ENCODE measurements at regions not wholly inside any gene's neighbourhood (a gene's known extent, or its start where the extent isn't known, plus 50 kb on each side); places are given as distances from the start of the nearest gene placed in this dataset.

- no peak overlapping the region for H3K4me3 ChIP-seq (replicated peaks in 1 of 3; ENCODE audit: insufficient read depth in 1 of 3, low read depth in 2 of 3, low read length in 3 of 3)
- H3K4me1 ChIP-seq (ENCODE audit: insufficient read depth, low read length), result no peaks in the 10 kb centered on the region
- intact Hi-C loops (cut with micrococcal nuclease; ENCODE audit: unreplicated experiment), result no loop called here
- DNase-seq (ENCODE audit: low spot score), result no peak
- ChIA-PET CTCF (ENCODE audit: low intra/inter-chr PET ratio, low total read pairs) (no interaction called here), POLR2A (no interaction called here)
- no peaks in the 10 kb centered on the region for H4K20me1 ChIP-seq (ENCODE audit: insufficient read depth, low read length)
- H3K4me2 ChIP-seq (ENCODE audit: low read depth, low read length), result no peak overlapping the region
- H3K27ac ChIP-seq (ENCODE audit: extremely low read length, insufficient read depth, low read length), result no peak overlapping the region
- in situ Hi-C loops (cut with HindIII; ENCODE audit: extremely low pct_ligation_motif_present, low pct_unique_long_range_greater_than_20kb), result no loop called here
- H3K36me3 ChIP-seq (replicated peaks in 1 of 2; ENCODE audit: control insufficient read depth in 1 of 2, insufficient read depth in 2 of 2, low read length in 2 of 2), result no peaks in the 10 kb centered on the region
- TF ChIP-seq ZNF773 (CRISPR knock-in tag; IDR thresholded peaks at IDR 0.05; ENCODE audit: borderline replicate concordance), result no peak
- no peak for TF ChIP-seq ZNF33A (CRISPR knock-in tag; IDR thresholded peaks at IDR 0.05; ENCODE audit: borderline replicate concordance)
- H2AFZ ChIP-seq (ENCODE audit: low read length), result no peak overlapping the region
- WGBS (ENCODE audit: low lambda C conversion rate), result 15% methylated on average over 5 of the region's 11 CpGs
- H3K27me3 ChIP-seq (ENCODE audit: control insufficient read depth in 1 of 2, insufficient read depth in 2 of 2, low read length in 2 of 2), result peaks cover 2 to 56% of the 10 kb centered on the region in 2 experiments; a peak in 2 of 5 replicates
- H3K9me3 ChIP-seq (ENCODE audit: low read length), result no peaks in the 10 kb centered on the region
- no peak for ATAC-seq
- FAIRE-seq, result no peak
- no peaks in the 10 kb centered on the region for H3K79me2 ChIP-seq (ENCODE audit: insufficient read depth, low read length)
- H3K9ac ChIP-seq (ENCODE audit: insufficient read depth, low read depth, low read length), result no peak overlapping the region
- BruUV-seq (replicated peaks), result no TSS peak
Measured at GRCh38 chr10:128568041-128568440, 441.8 kb upstream of the MKI67 start.

- H3K4me1 ChIP-seq (ENCODE audit: insufficient read depth, low read length), result no peaks in the 10 kb centered on the region
- FAIRE-seq, result no peak
- no peak overlapping the region for H3K9ac ChIP-seq (ENCODE audit: insufficient read depth, low read depth, low read length)
- ATAC-seq, result no peak
- no peak overlapping the region for H3K4me3 ChIP-seq (replicated peaks in 1 of 3; ENCODE audit: insufficient read depth in 1 of 3, low read depth in 2 of 3, low read length in 3 of 3)
- H3K79me2 ChIP-seq (ENCODE audit: insufficient read depth, low read length), result no peaks in the 10 kb centered on the region
- H3K4me2 ChIP-seq (ENCODE audit: low read depth, low read length), result no peak overlapping the region
- ChIA-PET POLR2A (no interaction called here), CTCF (ENCODE audit: low intra/inter-chr PET ratio, low total read pairs) (no interaction called here)
- TF ChIP-seq PRPF4 (IDR thresholded peaks at IDR 0.05; ENCODE audit: low read depth, low read length, poor library complexity, severe bottlenecking), result no peak
- no peak for TF ChIP-seq ATAD3A (CRISPR knock-in tag; IDR thresholded peaks at IDR 0.05)
- TF ChIP-seq ZFP37 (CRISPR knock-in tag; IDR thresholded peaks at IDR 0.05; ENCODE audit: borderline replicate concordance), result no peak
- no peak for TF ChIP-seq ZNF326 (CRISPR knock-in tag; IDR thresholded peaks at IDR 0.05; ENCODE audit: borderline replicate concordance)
- no peak for TF ChIP-seq RAD21 (CRISPR knock-in tag; IDR thresholded peaks at IDR 0.05)
- TF ChIP-seq SMYD3 (CRISPR knock-in tag; IDR thresholded peaks at IDR 0.05), result no peak
- no peak for TF ChIP-seq ZNF296 (CRISPR knock-in tag; conservative IDR thresholded peaks at IDR 0.05)
- intact Hi-C loops (cut with micrococcal nuclease; ENCODE audit: unreplicated experiment) (no loop called here), in situ Hi-C loops (cut with HindIII; ENCODE audit: extremely low pct_ligation_motif_present, low pct_unique_long_range_greater_than_20kb) (no loop called here)
- BruUV-seq (replicated peaks), result no TSS peak
- no peaks in the 10 kb centered on the region for H4K20me1 ChIP-seq (ENCODE audit: insufficient read depth, low read length)
- H3K27me3 ChIP-seq (ENCODE audit: control insufficient read depth in 1 of 2, insufficient read depth in 2 of 2, low read length in 2 of 2), result peaks cover 2 to 61% of the 10 kb centered on the region in 2 experiments; a peak in 2 of 5 replicates
- H3K9me3 ChIP-seq (ENCODE audit: low read length), result no peaks in the 10 kb centered on the region
- H2AFZ ChIP-seq (ENCODE audit: low read length), result no peak overlapping the region
- no peak for DNase-seq (ENCODE audit: low spot score)
- H3K27ac ChIP-seq (ENCODE audit: extremely low read length, insufficient read depth, low read length), result no peak overlapping the region
- H3K36me3 ChIP-seq (replicated peaks in 1 of 2; ENCODE audit: control insufficient read depth in 1 of 2, insufficient read depth in 2 of 2, low read length in 2 of 2), result no peaks in the 10 kb centered on the region
- WGBS (ENCODE audit: low lambda C conversion rate), result 35% methylated on average over 9 of the region's 13 CpGs
Measured at GRCh38 chr10:128568491-128568890, 442.3 kb upstream of the MKI67 start.

Data from HepG2 (cell line).